ENCODE measurements at regions not wholly inside any gene's neighbourhood (a gene's known extent, or its start where the extent isn't known, plus 50 kb on each side); places are given as distances from the start of the nearest gene placed in this dataset.

DNA sequence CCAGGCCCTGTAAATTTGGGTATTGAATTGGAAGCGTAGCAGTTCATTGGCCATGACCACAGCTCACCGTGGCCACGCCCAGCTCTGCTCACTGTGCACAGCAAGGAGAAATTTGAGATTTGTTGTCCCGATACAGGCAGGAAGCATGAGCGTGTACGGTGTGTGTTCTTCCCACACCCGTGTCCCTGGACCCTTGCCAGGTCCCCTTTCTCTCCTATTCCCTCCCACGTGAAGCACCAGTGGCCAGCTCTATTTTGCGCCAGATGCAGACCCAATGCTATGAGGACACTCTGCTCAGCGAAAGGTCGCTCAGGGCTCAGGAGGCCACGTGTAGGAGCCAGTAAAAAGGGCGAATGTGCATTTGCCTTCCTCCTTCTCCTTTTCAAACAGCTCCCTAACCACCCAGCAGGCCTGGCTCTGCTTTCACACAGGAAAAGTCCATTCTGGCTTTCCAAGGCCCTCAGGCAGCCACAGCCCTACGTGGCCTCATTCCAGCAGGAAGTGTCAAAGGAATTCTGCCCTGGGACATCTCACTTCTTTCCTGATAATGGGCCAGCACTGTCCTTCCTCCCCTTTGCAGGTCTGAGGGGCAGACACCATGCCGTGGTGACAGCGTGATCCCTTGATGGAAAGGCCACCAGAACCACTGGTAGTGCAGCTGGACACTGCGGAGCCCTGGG is 499.2 kb upstream of the CDH4 start:
- TF ChIP-seq, protein P1, sequence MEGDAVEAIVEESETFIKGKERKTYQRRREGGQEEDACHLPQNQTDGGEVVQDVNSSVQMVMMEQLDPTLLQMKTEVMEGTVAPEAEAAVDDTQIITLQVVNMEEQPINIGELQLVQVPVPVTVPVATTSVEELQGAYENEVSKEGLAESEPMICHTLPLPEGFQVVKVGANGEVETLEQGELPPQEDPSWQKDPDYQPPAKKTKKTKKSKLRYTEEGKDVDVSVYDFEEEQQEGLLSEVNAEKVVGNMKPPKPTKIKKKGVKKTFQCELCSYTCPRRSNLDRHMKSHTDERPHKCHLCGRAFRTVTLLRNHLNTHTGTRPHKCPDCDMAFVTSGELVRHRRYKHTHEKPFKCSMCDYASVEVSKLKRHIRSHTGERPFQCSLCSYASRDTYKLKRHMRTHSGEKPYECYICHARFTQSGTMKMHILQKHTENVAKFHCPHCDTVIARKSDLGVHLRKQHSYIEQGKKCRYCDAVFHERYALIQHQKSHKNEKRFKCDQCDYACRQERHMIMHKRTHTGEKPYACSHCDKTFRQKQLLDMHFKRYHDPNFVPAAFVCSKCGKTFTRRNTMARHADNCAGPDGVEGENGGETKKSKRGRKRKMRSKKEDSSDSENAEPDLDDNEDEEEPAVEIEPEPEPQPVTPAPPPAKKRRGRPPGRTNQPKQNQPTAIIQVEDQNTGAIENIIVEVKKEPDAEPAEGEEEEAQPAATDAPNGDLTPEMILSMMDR (IDR thresholded peaks at IDR 0.05; ENCODE audit: insufficient read depth, low read length, poor library complexity, severe bottlenecking): no peak
- TF ChIP-seq EZH2phosphoT487 (conservative IDR thresholded peaks at IDR 0.05; ENCODE audit: low read length): no peak
